NCI-H1417 treated with DMSO at 0.1 percent for 48 hours (cell line): ENCODE measurements at regions not wholly inside any gene's neighbourhood (a gene's known extent, or its start where the extent isn't known, plus 50 kb on each side); places are given as distances from the start of the nearest gene placed in this dataset.

Source experiments
- DNase-seq: peaks from one replicate; lab custom pipeline; 2025; lab: John Stamatoyannopoulos, UW

DNA sequence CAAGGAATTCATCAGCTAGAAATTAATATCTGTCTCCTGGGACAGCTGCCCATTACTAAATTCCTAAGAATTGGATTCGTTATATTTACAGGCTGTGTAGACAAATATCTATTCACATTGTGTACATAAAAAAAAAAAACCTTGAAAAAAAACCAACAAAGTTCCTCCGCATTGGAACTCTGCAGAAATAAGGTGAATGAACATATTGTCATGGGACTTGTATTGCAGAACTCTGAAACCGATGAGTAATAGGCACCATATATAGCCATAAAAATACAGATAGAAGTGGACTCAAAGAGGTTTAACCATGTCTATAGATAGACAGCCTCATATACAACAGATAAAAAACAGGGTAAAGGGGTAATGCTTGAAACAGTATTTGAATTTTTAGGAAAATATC is 909.9 kb upstream of the CHAC2 start:
- no peak for DNase-seq

DNA sequence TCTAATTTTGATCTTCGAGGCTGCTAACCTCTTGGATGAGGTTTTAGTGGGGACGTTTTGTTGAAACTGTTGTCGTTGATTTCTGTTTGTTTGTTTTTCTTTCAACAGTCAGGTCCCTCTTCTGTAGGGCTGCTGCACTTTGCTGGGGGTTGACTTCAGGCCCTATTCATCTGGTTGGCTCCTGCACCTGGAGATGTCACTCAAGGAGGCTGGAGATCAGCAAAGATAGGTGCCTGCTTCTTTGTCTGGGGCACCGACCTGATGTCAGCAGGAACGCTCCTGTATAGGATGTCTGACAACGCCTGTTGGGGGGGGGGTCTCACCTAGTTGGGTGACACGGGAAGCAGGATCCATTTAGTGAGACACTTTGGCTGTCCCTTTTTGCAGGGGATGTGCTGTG is 915.6 kb upstream of the CHAC2 start:
- DNase-seq: no peak

DNA sequence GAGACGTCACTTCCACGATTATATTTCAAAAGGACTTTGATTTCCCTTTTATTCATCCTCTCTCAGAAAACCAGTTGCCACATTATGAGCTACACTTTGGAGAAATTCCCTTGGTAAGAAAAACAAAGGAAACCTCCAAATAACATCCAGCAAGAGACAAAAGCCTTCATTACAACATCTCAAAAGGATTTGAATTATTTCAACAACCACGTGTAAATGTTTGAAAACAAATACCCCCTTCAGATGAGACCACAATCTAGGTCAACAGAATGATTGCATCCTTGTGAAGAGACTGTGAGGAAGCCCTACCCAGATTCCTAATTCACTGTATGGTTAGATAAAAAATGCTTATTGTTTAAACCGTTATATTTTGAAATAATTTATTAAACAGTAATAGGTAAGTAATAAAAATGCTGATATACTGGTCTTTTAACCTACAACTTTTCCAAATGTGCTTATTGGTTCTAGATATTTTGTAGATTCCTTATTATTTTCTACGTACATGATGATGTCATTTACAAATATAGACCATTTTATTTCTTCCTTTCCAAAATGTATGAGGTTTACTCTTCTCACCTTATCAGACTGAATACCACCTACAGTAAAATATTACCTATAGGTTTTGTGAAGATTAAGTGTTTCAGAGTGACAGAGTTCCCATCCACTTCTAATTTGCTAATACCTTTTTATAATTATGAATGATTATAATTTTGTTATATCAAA is 922.7 kb upstream of the CHAC2 start:
- DNase-seq: no peak

DNA sequence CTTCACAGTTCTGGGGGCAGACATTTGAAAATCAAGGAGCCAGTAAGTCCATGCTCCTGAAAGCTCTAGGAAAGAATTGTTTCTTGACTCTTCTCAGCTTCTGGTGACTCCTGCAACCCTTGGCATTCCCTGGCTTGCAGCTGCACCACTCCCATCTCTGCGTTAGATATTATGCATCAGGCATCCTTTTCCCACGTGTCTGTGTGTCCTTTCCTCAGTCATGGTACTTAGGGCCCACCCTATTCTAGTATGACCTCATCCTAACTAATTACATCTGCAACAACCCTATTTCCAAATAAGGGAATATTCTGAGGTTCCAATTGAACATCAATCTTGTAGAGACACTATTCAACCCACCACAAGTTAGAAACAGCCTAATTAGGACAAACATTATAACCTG is 931.7 kb upstream of the CHAC2 start:
- DNase-seq: no peak

DNA sequence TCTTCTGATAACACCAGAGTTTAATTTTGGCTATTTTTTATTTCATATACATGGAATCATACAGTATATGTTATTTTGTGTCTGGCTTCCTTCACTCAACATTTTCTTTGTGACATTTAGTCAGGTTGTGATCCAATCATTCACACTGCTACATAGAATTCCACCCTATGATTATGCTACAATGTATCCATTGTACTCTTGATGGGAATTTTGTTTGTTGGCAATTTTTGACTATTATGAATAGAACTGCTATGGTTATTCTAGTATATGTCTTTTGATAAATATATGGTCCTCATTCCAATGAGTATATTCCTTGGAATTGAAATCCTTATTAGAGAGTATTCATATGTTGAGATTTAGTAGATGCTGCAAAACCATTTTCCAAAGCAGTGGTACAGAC is 936.4 kb upstream of the CHAC2 start:
- DNase-seq: no peak

DNA sequence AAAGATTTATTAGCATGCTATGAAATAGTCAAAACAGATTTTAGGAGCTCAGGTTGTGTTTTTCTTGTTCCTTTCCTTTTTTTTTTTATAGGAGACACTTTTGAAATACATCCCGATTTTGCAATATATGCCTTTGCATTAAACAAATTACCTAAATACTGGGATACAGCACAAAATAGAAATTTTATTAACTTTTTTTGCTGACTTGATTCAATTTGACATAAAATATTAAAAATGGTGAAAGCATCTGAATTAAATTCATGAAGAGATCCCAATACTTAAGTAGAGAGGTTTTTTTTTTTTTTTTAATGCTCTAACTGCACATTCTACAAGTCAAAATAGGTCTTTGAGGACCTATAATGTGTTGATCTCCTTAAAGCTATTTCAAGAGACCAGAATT is 939.5 kb upstream of the CHAC2 start:
- DNase-seq: no peak

DNA sequence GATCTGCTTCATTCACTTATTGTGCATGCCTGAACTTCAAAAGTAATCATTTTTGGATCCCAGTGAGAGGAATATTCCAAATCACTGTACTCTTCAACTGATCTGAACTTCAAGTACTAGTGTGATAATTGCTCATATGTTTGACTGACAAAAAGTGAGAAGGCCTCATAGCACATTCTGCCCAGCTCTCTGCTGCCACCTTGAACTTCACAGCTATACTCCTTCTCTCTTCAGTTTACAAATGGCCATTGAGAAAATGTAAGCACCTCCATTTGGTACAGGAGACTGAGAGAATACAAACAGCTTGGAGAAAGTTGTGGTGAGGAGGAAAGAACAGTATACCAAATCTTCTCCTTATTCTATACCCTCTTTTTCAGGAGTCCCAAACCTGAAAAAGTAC is 946.0 kb upstream of the CHAC2 start:
- no peak for DNase-seq

DNA sequence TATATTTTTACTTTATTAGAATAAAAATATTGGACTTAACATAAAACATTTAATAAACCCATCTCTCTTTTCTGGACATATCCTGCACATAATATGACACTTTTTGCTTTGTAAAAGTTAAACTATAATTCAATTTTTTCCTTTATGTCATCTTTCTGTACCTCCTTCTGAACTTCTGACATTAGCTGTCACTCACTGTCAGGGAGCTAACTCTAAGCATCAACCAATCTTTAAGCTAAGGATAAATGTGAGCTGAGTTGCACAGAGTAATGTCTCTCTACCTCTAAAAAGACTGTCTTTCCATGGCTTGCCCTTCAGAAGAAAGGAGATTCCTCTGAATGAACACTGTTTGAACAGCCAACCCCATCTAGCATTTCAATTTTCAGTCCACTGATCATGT is 948.6 kb upstream of the CHAC2 start:
- no peak for DNase-seq

DNA sequence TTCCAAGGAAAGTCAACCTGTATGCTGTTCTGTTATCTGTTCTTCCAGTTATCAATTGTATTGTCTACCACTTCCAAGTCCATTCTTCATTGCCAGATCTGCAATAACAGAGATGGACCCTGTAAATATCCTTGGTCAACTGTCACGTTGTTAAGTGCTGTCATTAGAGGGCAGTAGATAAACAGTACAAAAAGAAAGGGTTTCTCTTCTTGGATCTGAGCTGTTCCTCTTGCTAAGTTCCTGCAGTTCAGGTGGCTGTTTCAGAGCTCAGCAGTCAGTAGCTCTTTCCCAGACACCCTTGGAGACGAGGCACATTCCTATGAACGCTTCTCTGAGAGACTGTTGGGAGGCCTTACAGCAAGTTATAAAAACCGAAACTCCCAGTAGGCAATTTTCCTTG is 957.1 kb upstream of the CHAC2 start:
- no peak for DNase-seq

DNA sequence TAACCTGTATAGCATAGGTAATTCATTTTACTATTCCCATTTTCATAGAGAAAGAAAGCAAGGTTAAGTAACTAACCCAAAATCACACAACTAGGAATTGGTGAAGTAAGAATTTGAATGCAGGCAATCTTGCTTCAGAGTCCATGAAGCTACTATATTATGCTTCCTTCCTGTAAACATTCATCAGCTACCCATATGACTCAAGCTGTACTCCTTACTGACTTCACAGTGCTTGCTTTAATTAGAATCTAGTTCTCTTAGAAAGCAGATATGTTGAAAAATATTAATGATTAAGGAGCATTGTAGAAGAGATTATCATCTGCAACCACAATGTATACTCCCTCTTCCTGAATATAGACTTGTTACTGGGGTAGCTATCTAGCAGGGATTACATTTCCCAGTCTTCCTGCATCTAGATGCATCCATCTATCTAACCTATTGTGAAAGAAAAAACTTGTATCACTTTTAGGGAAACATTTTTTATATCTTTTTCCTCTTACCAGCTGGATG is 961.6 kb upstream of the CHAC2 start:
- DNase-seq: no peak

DNA sequence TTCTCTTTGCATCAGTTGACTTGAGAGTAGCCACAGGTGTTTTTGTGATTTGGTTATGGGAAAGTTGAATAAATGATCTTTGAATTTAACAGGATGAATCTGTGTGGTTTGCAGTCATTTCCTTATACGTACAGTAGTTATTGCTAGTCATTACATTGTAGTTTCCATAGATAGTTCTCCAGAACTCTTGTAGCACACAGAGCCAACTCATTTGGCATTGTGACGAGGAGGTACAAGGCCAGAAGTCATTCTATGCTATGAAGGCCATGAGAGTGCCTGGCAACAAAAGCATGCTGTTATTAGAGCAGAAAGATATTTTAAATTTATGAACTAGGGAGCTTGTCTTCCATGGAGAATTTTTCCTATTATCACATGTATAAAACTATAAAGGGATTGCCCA is 973.0 kb upstream of the CHAC2 start:
- DNase-seq: no peak

DNA sequence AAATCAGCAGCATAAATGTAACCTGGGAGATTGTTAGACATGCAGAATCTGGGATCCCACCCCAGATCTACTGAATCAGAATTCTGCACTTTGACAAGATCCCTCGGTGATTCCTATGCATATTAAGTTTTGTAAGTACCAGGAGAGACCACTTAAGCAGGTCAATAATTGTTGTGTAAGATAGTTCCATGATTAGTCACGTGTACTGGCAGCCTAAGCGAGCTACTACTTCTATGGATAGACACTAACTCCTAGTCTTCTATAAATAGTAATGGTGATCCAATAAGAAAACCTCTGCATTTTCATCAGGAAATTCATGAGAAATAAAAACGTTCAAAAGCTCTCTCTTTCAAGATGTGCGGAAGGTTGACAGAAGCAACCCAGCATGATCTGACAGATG is 988.2 kb upstream of the CHAC2 start:
- no peak for DNase-seq

DNA sequence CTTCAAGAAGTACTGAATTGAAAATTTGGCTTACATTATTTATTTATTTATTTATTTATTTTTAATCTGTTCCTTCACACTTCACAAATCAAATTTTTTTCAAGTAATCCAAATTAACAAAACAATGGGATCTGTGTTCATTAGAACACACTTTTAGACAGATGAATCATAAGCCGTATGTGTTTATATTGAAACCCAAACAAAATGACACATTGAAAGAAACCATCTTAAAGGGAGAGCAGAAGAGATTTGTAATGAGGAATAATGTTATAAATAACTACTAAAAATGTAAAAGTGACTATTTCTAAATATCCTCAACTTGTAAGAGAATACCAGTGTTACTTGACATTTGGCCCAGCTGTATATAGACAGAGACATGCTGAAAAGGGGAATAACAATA is 991.0 kb upstream of the CHAC2 start:
- DNase-seq: no peak

DNA sequence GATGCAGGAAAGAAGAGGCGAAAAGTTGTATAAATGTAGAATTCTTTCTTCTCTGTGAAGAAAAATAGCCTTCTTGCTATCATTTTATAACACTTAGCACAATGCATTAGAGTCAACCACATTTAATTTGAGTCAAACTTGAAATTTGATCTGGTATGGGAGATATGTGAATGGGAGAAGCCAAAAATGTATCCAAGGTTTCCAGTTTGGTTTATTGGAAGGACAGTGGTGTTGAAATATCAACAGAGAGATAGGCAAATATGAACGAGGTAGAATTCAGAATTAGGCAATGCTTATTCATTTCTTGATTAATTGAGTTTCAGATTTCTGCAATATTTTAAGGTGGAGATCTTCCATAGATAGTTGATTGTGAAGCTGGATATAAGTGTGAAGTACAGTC is 991.9 kb upstream of the CHAC2 start:
- DNase-seq: no peak

DNA sequence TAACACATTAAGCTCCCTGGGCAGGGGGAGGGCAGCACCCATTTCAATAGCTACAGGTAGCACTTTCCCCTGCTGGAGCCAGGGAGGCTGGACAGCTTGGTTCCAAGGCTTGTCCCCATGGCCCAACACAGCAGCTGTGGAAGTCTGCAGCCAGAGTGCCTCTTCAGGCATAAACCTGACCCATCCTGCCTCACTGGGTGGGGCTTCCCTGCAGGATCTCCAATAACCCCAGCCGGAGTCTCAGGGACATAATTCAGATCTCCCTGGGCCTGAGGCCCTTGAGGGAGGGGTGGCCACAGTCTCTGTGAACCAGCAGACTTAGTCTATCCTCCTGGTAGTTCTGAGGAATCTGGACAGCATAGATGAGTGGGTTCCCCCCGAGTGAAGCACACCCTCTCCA is 1001.9 kb upstream of the CHAC2 start:
- no peak for DNase-seq

DNA sequence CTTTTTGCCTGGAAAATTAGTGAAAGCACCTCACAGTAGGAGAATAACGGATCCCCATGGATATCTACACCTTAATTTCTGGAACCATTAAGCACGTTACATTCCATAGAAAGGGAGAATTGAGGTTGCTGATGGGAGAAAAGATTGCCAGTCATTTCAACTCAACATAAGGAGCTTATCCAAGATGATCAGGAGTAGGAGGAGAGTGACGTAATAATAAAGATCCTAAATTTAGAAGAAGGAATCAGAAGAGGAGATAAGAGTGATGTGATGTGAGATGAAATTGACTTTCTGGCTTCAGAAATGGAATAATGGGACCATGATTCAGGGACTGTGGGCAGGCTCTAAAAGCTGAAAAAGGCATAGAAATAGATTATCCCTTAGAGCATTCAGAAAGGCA is 1017.8 kb upstream of the CHAC2 start:
- no peak for DNase-seq

DNA sequence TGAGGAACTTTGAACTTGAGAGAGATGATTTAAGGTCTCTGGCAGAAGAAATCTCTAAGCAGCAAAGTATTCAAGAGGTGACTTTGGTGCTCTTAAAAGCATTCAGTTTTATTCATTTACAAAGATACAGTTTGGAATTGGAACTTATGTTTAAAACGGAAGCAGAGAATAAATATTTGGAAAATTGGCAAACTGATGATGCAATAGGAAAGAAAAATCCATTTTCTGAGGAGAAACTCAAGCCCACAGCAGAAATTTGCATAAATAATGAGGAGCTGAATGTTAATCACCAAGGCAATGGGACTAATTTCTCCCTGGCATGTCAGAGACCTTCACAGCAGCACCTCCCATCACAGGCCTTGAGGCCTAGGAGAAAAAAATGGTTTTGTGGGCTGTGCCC is 1022.5 kb upstream of the CHAC2 start:
- DNase-seq: no peak

DNA sequence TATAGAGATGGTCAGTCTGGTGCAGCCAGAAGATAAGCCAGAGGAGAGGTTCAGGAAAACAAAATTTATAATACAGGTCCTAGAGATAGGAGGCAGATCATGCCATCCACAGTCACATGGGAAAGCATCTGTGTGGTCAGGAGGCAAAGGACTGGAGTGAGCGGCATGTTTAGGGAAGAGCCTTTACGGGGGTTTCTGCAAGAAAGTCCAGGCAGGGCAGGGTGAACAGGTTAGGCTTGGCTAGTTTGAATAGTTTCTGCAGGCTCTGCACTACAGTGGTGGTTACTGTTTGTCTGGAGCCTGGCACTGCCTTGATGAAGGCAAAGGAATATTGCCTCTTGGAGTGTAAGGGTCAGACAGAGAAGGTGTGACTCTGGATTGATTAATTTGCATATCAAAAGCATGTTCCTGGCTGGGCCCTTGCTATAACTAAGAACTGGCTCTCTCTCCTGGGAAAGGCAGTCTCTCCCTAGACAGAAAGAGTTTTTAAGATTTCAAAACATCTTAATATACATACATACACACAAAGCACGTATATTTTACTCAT is 1034.7 kb upstream of the CHAC2 start:
- no peak for DNase-seq

DNA sequence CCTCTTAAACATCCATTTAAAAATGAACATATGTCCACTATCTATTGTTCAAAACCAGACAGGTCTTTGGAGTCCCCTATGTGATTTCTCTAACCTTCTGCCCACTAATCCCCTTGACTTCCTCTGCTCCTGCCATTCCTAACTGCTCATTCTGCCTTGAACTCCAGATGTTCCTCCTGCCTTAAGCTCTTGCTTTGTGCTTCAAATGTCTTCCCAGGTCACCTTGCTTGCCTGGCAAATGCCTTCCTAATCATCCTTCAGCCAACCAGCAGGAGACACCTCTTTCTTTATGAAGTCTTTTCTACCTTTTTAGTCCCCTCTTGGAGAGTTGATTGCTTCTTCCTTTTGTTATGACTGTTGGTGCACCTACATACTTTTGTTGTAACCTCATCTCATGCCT is 1043.0 kb upstream of the CHAC2 start:
- DNase-seq: no peak

DNA sequence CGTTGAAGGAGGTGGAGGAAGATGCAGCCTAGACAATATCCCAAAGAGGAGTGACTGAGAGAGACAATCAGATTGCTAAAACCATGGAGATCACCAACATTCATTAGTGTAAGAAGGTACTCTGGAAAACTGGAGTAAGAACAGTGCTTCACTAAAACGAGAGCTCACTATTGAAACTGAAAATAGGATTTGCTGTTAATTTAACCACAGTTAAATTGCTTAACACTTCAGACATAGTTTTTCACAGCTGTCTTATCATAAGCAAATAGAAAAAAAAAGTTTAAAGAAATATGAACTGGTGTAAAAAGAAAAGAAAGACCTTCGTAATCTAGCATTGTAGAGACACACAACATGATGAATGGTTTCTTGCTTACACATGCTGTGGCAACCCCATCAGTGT is 1049.8 kb upstream of the CHAC2 start:
- DNase-seq: no peak

DNA sequence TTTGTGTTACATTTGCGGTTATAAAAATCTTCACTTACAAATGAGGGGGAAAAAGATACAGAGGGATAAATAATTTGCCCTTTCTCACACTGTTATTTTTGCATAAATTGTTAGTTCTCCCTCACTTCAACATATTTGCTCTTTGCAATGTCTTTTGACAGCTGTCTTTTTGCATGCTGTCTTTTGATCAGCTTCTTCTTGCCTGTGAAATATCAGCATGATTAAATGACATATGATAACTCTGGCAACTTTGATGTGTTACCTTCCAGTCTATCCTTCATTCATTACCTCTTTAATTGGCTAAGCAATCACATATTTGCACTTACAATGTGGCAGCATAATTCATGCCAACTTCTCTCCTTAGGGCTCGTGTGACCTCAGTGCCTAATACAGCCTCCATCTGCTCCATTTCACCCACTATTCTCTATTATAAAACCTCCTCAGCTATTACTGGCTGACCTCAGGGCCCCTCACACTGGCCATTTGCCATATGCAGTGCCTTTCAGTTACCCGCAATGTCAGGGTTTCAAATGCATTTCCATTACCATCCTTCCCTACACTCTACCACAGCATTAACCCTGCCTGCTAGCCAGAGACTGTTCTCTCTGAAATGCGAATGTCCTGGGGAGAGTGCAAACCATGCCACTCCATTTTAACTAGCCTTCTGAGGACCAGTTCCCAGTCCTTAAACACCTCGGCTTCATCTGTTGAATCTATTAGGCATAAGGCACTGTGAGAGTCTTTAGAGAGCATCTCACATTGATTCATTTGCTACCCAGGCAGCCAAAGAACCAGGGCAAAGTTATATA is 1056.6 kb upstream of the CHAC2 start:
- DNase-seq: no peak

DNA sequence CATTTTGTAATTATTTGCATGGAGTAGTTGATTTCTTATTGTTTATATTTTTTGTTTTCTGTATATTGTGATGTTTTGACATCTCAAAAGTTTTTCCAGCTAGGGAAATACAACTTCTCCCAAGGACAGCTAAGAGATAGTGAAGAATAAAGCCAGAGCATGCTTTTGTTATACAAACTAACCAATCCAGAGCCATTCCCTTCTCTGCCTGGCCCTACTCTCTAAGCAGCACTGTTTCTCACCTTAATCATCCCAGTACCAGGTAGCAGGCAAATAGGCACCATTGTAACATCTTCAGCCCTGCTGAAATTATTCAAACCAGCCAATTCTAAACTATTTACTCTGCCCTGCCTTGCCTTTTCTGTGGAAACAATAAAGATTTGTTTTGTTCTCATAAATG is 1063.4 kb upstream of the CHAC2 start:
- DNase-seq: no peak

DNA sequence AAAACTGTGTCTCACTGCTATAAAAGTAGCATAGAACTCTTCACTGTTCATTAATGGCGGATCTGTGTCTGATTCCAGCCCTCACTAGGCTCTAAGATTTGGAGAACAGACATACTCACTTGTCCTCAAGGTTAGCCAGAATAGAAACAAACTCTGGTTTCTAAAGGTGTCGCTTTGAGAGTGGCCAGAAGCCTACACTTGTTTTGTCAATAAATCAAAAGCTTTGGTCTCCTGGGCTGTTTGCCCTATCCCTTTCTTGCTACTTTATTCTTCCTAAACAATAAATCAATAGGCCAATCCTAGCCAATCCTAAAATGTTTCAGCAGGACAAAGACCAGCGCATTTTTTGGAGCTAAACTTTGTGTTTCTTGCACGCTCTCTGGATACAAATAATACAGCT is 1064.6 kb upstream of the CHAC2 start:
- no peak for DNase-seq
